ENCODE measurements at regions not wholly inside any gene's neighbourhood (a gene's known extent, or its start where the extent isn't known, plus 50 kb on each side); places are given as distances from the start of the nearest gene placed in this dataset.

DNA sequence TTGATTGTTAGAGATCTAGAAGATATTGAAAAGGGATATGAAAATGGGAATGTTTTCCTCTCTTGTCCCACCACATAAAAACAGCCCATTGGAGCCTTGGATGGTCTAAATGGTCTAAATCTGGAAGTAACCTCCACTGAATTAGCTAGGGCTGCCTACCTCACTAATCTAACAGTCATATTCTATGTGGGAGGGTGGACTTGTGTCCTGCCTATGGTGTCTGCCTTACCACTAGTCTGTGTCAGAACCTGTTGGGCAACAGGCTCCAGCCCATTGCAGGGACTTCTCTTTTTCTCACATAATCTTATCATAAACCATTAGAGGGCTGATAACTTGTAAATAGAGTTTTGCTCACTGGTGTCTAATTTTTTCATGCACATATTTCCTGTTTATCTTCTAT lies 548.8 kb upstream of the CDH18 start:
- Histone ChIP-seq H3K79me2 (ENCODE audit: low read length) (no peaks in the 10 kb centered on the region), H2AFZ (ENCODE audit: low read depth, low read length) (no peak overlapping the region), H3K27me3 (ENCODE audit: low read depth, low read length) (no peaks in the 10 kb centered on the region), H3K36me3 (replicated peaks; ENCODE audit: low read depth, low read length) (no peaks in the 10 kb centered on the region), H4K20me1 (ENCODE audit: insufficient read depth, low read length) (no peaks in the 10 kb centered on the region), H3K27ac (ENCODE audit: low read length) (no peak overlapping the region), H3K4me3 (ENCODE audit: low read length) (no peak overlapping the region), H3K4me2 (ENCODE audit: low read length) (no peak overlapping the region), H3K9me3 (ENCODE audit: insufficient read depth, low read length) (no peaks in the 10 kb centered on the region), H3K4me1 (ENCODE audit: low read length) (no peaks in the 10 kb centered on the region), H3K9ac (ENCODE audit: low read length) (no peak overlapping the region)
- TF ChIP-seq EZH2phosphoT487 (IDR thresholded peaks at IDR 0.05; ENCODE audit: low read depth), result no peak
- TF ChIP-seq, protein P1, sequence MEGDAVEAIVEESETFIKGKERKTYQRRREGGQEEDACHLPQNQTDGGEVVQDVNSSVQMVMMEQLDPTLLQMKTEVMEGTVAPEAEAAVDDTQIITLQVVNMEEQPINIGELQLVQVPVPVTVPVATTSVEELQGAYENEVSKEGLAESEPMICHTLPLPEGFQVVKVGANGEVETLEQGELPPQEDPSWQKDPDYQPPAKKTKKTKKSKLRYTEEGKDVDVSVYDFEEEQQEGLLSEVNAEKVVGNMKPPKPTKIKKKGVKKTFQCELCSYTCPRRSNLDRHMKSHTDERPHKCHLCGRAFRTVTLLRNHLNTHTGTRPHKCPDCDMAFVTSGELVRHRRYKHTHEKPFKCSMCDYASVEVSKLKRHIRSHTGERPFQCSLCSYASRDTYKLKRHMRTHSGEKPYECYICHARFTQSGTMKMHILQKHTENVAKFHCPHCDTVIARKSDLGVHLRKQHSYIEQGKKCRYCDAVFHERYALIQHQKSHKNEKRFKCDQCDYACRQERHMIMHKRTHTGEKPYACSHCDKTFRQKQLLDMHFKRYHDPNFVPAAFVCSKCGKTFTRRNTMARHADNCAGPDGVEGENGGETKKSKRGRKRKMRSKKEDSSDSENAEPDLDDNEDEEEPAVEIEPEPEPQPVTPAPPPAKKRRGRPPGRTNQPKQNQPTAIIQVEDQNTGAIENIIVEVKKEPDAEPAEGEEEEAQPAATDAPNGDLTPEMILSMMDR (IDR thresholded peaks at IDR 0.05; ENCODE audit: low read depth, low read length), result no peak

DNA sequence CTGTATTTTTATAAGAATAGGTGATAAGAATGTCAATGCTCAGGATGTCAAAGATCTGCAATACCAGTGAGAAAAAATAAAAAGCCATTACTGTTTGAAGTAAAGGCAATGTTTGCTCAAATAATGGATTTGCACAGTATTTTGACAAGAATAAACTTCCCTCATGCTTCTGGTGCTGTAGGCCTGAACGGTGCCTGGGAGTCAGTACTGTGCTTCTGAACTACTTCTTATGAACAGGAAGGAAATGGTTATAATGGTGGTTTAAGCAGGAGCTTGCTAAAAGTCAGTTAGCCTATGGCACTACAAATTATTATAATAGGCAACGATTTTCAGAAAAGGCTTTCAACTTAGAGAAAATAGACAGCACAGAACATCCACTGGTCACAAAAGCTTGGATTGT lies 548.3 kb upstream of the CDH18 start:
- Histone ChIP-seq H3K36me3 (replicated peaks; ENCODE audit: low read depth, low read length) (no peaks in the 10 kb centered on the region), H2AFZ (ENCODE audit: low read depth, low read length) (no peak overlapping the region), H3K9me3 (ENCODE audit: insufficient read depth, low read length) (no peaks in the 10 kb centered on the region), H3K79me2 (ENCODE audit: low read length) (no peaks in the 10 kb centered on the region), H3K4me1 (ENCODE audit: low read length) (no peaks in the 10 kb centered on the region), H4K20me1 (ENCODE audit: insufficient read depth, low read length) (no peaks in the 10 kb centered on the region), H3K27me3 (ENCODE audit: low read depth, low read length) (no peaks in the 10 kb centered on the region), H3K4me3 (ENCODE audit: low read length) (no peak overlapping the region), H3K9ac (ENCODE audit: low read length) (no peak overlapping the region), H3K4me2 (ENCODE audit: low read length) (no peak overlapping the region), H3K27ac (ENCODE audit: low read length) (no peak overlapping the region)
- TF ChIP-seq EZH2phosphoT487 (IDR thresholded peaks at IDR 0.05; ENCODE audit: low read depth), result no peak
- TF ChIP-seq, protein P1 (IDR thresholded peaks at IDR 0.05; ENCODE audit: low read depth, low read length), result no peak

DNA sequence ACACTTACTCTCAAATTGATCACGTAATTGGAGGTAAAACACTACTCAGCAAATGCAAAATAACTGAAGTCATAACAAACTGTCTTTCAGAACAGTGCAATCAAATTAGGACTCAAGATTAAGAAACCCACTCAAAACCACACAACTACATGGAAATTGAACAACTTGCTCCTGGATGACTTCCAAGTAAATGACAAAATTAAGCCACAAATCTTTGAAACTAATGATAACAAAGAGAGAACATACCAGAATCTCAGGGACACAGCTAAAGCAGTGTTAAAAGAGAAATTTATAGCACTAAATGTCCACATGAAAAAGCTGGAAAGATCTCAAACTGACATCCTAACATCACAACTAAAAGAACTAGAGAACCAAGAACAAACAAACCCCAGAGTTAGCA lies 540.5 kb upstream of the CDH18 start:
- no peaks in the 10 kb centered on the region for H3K36me3 ChIP-seq (replicated peaks; ENCODE audit: low read depth, low read length)
- no peaks in the 10 kb centered on the region for H4K20me1 ChIP-seq (ENCODE audit: insufficient read depth, low read length)
- no peak overlapping the region for H3K9ac ChIP-seq (ENCODE audit: low read length)
- H2AFZ ChIP-seq (ENCODE audit: low read depth, low read length), result no peak overlapping the region
- no peaks in the 10 kb centered on the region for H3K79me2 ChIP-seq (ENCODE audit: low read length)
- no peaks in the 10 kb centered on the region for H3K27me3 ChIP-seq (ENCODE audit: low read depth, low read length)
- no peak overlapping the region for H3K4me3 ChIP-seq (ENCODE audit: low read length)
- H3K4me1 ChIP-seq (ENCODE audit: low read length), result no peaks in the 10 kb centered on the region
- no peak overlapping the region for H3K27ac ChIP-seq (ENCODE audit: low read length)
- TF ChIP-seq, protein P1 (IDR thresholded peaks at IDR 0.05; ENCODE audit: low read depth, low read length), result no peak
- TF ChIP-seq EZH2phosphoT487 (IDR thresholded peaks at IDR 0.05; ENCODE audit: low read depth), result no peak
- H3K4me2 ChIP-seq (ENCODE audit: low read length), result no peak overlapping the region
- no peaks in the 10 kb centered on the region for H3K9me3 ChIP-seq (ENCODE audit: insufficient read depth, low read length)

DNA sequence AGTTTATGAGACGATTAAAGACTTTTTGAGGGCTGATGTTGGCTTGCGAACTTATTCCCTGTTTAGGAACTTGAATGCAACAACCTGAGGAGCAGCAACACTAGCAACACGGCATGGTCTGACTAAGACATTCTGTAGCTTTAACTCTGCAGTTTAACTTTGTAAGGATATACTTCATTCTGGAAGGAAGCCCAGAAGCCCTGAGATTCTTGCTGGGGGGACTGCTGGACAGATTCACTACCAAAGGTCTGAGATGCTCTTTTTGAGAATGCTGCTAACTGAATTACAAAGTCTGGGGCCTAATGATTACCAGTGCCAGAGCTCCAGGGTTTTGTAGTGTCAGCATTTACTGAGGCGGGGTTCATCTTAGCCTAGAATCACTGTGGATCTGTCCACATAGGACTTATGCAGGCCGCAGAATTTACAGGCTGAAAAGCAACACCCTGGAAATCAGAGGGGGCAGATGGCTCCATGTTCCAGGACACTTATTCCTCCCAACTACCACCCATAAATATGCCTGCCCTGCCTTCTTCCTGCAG lies 537.1 kb upstream of the CDH18 start:
- H2AFZ ChIP-seq (ENCODE audit: low read depth, low read length), result no peak overlapping the region
- no peak overlapping the region for H3K4me2 ChIP-seq (ENCODE audit: low read length)
- TF ChIP-seq EZH2phosphoT487 (IDR thresholded peaks at IDR 0.05; ENCODE audit: low read depth), result no peak
- TF ChIP-seq, protein P1 (IDR thresholded peaks at IDR 0.05; ENCODE audit: low read depth, low read length), result no peak
- H3K27me3 ChIP-seq (ENCODE audit: low read depth, low read length), result no peaks in the 10 kb centered on the region
- H3K4me1 ChIP-seq (ENCODE audit: low read length), result no peaks in the 10 kb centered on the region
- no peaks in the 10 kb centered on the region for H3K9me3 ChIP-seq (ENCODE audit: insufficient read depth, low read length)
- H3K27ac ChIP-seq (ENCODE audit: low read length), result no peak overlapping the region
- H3K36me3 ChIP-seq (replicated peaks; ENCODE audit: low read depth, low read length), result no peaks in the 10 kb centered on the region
- H3K79me2 ChIP-seq (ENCODE audit: low read length), result no peaks in the 10 kb centered on the region
- no peaks in the 10 kb centered on the region for H4K20me1 ChIP-seq (ENCODE audit: insufficient read depth, low read length)
- no peak overlapping the region for H3K9ac ChIP-seq (ENCODE audit: low read length)
- H3K4me3 ChIP-seq (ENCODE audit: low read length), result no peak overlapping the region
